Lung (tissue), 11 donors: ENCODE measurements at regions not wholly inside any gene's neighbourhood (a gene's known extent, or its start where the extent isn't known, plus 50 kb on each side); places are given as distances from the start of the nearest gene placed in this dataset.

Source experiments
- ATAC-seq: fragments of 200-7000 bp; cut with Tn5 transposase; one replicate; pipeline ENCODE4 v1.9.1; 2020; ENCODE audit warnings: moderate number of reproducible peaks; ENCODE audit not compliant: insufficient read depth, low FRiP score
- DNase-seq, 3 donors: peaks; one replicate each; pipeline ENCODE4 v3.0.0-alpha.2; 2013 to 2017
- H3K27ac ChIP-seq, 2 donors: one replicate each; pipeline ENCODE4 v1.5.1; 2013; ENCODE audit warnings: mild to moderate bottlenecking in 2 of 2, moderate library complexity in 2 of 2, control low read depth in 1 of 2, inconsistent platforms in 1 of 2, low read depth in 1 of 2, low read length in 1 of 2
- H3K27me3 ChIP-seq, 3 donors: one replicate each; pipeline ENCODE4 v1.5.1; 2013; ENCODE audit warnings: low read length in 2 of 3; ENCODE audit not compliant: control insufficient read depth in 3 of 3, insufficient read depth in 3 of 3
- H3K36me3 ChIP-seq, 4 donors: one replicate each; pipeline ENCODE4 v1.5.1; 2013; ENCODE audit warnings: low read length in 4 of 4, mild to moderate bottlenecking in 1 of 4, moderate library complexity in 1 of 4; ENCODE audit not compliant: control insufficient read depth in 4 of 4, insufficient read depth in 4 of 4
- H3K4me1 ChIP-seq, 5 donors: one replicate each; pipeline ENCODE4 v1.5.1; 2013; ENCODE audit warnings: low read length in 5 of 5, mild to moderate bottlenecking in 2 of 5, moderate library complexity in 1 of 5; ENCODE audit not compliant: control insufficient read depth in 5 of 5, insufficient read depth in 5 of 5
- H3K4me3 ChIP-seq: one replicate; pipeline ENCODE4 v1.5.1; 2013; ENCODE audit warnings: mild to moderate bottlenecking, control low read depth, moderate library complexity
- H3K9ac ChIP-seq, 2 donors: one replicate each; pipeline ENCODE4 v1.5.1; 2013; ENCODE audit warnings: low read length in 2 of 2, control low read depth in 1 of 2; ENCODE audit not compliant: insufficient read depth in 1 of 2
- H3K9me3 ChIP-seq, 4 donors: one replicate each; pipeline ENCODE4 v1.5.1; 2013; ENCODE audit warnings: low read length in 3 of 4, mild to moderate bottlenecking in 1 of 4, moderate library complexity in 1 of 4; ENCODE audit not compliant: control insufficient read depth in 4 of 4, insufficient read depth in 3 of 4
- WGBS, 2 donors: extraction: QIAGEN DNeasy Blood & Tissue Kit; methylation state at CpG; one replicate each; pipeline ENCODE4 v1.1.7; 2013; 5-methylcytosine and 5-hydroxymethylcytosine counted together
- TF ChIP-seq, protein P1 (sequence below): IDR thresholded peaks from 2 replicates; pipeline ENCODE4 v1.5.1; 2012; ENCODE audit warnings: mild to moderate bottlenecking; ENCODE audit errors: control extremely low read depth, extremely low read depth
- donor health status: control.
- donor health status: control.
- donor health status: Bipolar disorder and iron deficiency.
- donor health status: healthy.
- donor health status: DM: yes; HTN: yes; CAD: no.

DNA sequence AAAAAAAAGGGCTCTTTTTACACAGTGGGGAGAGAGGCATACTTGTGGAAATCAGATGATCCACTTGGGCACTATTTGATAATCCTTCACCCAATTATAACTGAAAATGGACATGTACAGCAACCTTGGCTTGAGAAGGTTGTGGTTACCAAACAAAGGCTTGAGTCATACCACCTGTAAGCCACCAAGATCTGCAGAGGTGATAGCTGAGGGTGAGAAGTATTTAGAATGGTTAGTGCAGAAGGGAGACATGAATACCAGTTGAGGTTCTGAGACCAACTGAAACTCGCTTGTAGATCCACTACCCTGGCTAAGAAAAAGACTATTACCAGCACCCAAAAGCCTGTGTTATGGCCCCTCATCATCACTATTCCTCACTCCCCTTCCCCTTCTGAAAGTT lies 614.0 kb downstream of the STIM2 start:
- Histone ChIP-seq H3K27me3 (no peaks in the 10 kb centered on the region), H3K4me3 (no peak overlapping the region), H3K9ac (no peak overlapping the region), H3K36me3 (no peaks in the 10 kb centered on the region), H3K4me1 (no peaks in the 10 kb centered on the region), H3K9me3 (no peaks in the 10 kb centered on the region), H3K27ac (no peak overlapping the region)
- no peak for DNase-seq
- no peak for ATAC-seq
- TF ChIP-seq, protein P1, sequence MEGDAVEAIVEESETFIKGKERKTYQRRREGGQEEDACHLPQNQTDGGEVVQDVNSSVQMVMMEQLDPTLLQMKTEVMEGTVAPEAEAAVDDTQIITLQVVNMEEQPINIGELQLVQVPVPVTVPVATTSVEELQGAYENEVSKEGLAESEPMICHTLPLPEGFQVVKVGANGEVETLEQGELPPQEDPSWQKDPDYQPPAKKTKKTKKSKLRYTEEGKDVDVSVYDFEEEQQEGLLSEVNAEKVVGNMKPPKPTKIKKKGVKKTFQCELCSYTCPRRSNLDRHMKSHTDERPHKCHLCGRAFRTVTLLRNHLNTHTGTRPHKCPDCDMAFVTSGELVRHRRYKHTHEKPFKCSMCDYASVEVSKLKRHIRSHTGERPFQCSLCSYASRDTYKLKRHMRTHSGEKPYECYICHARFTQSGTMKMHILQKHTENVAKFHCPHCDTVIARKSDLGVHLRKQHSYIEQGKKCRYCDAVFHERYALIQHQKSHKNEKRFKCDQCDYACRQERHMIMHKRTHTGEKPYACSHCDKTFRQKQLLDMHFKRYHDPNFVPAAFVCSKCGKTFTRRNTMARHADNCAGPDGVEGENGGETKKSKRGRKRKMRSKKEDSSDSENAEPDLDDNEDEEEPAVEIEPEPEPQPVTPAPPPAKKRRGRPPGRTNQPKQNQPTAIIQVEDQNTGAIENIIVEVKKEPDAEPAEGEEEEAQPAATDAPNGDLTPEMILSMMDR = no peak
- WGBS, 2 donors = 82 to 90% methylated on average over 1 of the region's 1 CpG

DNA sequence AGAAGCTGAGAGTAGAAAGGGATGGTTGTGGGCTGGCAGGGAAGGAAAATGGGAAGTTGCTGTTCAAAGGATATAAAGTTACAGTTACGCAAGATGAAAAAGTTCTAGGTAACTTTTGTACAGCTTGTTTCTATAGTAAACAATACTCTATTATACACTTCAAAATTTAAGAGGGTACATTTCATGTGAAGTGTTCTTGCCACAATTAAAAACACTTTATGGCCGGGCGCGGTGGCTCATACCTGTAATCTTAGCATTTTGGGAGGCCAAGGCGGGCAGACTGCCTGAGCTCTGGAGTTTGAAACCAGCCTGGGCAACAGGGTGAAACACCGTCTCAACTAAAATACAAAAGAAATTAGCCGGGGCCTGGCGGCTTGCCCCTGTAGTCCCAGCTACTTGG lies 623.6 kb downstream of the STIM2 start:
- WGBS, 2 donors = 78 to 94% methylated on average over 8 of the region's 8 CpGs
- no peak overlapping the region for H3K9ac ChIP-seq
- no peaks in the 10 kb centered on the region for H3K27me3 ChIP-seq
- no peaks in the 10 kb centered on the region for H3K36me3 ChIP-seq
- DNase-seq = no peak
- H3K4me1 ChIP-seq = no peaks in the 10 kb centered on the region
- no peak overlapping the region for H3K27ac ChIP-seq
- no peaks in the 10 kb centered on the region for H3K9me3 ChIP-seq
- TF ChIP-seq, protein P1 = no peak
- no peak overlapping the region for H3K4me3 ChIP-seq
- peak; percentile 41 for ATAC-seq

DNA sequence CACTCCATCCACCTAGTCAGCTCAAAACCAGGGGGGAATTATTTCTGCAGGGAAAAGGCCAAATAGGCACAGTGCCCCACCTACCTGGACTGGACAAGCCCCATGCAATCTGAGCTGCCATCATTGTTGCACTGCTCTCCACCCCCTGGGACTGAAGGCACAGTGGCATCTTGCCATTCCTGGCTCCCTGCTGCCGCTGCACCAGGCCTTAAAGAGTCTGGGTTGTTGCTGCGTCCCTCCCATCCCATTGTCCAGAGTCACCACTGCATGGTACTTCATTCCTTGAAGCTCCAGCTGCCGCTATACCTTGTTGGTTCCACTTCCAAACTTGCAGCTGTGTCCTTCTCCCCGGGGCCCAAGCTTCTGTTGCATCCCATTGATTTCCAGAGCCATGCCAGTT lies 629.7 kb downstream of the STIM2 start:
- DNase-seq = no peak
- Histone ChIP-seq H3K9me3 (no peaks in the 10 kb centered on the region), H3K4me3 (no peak overlapping the region), H3K36me3 (no peaks in the 10 kb centered on the region), H3K27ac (no peak overlapping the region), H3K27me3 (no peaks in the 10 kb centered on the region), H3K4me1 (no peaks in the 10 kb centered on the region), H3K9ac (no peak overlapping the region)
- TF ChIP-seq, protein P1 = no peak
- ATAC-seq = no peak
- 89 to 90% methylated on average over 4 of the region's 4 CpGs for WGBS, 2 donors

DNA sequence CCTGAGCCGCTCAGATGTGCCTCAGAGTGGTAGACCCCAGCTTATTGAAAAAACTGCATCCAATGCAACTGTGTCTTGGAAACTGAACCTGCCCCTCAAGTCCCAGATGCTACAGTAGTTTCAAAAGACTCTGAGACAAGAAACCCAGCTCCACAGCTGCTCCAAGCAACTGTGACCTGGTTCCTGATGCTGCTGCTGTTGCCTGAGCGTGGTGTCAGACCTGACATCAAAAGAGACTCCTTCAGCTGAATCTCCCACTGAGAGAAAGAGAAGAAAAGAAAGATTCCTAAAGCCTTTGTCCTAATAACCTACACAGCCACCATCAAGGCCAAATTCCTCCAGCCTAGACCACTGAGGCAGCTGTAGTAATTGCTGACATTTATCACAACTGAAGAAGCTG lies 630.1 kb downstream of the STIM2 start:
- 90 to 98% methylated on average over 2 of the region's 2 CpGs for WGBS, 2 donors
- ATAC-seq = no peak
- TF ChIP-seq, protein P1 = no peak
- DNase-seq = no peak
- Histone ChIP-seq H3K27me3 (no peaks in the 10 kb centered on the region), H3K4me1 (no peaks in the 10 kb centered on the region), H3K4me3 (no peak overlapping the region), H3K36me3 (no peaks in the 10 kb centered on the region), H3K9ac (no peak overlapping the region), H3K9me3 (no peaks in the 10 kb centered on the region), H3K27ac (no peak overlapping the region)
